Tibial nerve (tissue), 4 donors: ENCODE measurements at regions not wholly inside any gene's neighbourhood (a gene's known extent, or its start where the extent isn't known, plus 50 kb on each side); places are given as distances from the start of the nearest gene placed in this dataset.

Experiments
- CTCF ChIP-seq, 5 experiments: fragments of 200-600 bp in 3 of 5; fragments of 450-650 bp in 2 of 5; sonication (generic) in 3 of 5; IDR thresholded peaks; one replicate each; pipeline ENCODE4 v1.5.1; 2016 to 2019; ENCODE audit warnings: antibody characterized with exemption in 5 of 5, mild to moderate bottlenecking in 3 of 5, moderate library complexity in 2 of 5
- EP300 ChIP-seq, 2 donors: sonication (generic); formaldehyde crosslinking; IDR thresholded peaks; one replicate each; pipeline ENCODE4 v1.6.1; 2017; ENCODE audit warnings: antibody characterized with exemption in 2 of 2, mild to moderate bottlenecking in 1 of 2

- no peak for TF ChIP-seq CTCF (IDR thresholded peaks at IDR 0.05)
- TF ChIP-seq EP300 (IDR thresholded peaks at IDR 0.05) = no peak
Observed at GRCh38 chr17:77825621-77826020, 132.9 kb upstream of the TNRC6C start.
